ENCODE measurements at regions not wholly inside any gene's neighbourhood (a gene's known extent, or its start where the extent isn't known, plus 50 kb on each side); places are given as distances from the start of the nearest gene placed in this dataset.

DNA sequence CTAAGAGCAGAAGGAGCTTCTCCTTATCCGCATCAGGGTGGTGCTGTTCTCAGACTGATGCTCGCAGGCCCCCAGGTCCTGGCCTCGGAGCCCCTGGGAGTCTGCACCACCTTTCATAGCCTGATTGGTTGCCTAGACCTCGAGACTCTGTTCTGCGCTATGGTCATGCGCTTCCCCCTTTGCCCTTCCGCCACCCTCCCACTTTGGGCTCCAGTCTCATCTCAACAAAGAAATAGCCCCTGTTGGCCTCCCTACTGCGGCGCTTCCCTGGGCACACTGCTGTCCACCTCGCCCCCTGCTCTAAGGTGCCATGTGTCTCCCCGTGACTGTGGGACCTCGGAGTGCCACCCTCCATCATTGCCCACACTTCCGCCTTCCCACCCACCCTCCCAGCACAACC, 102.9 kb upstream of the TWIST2 start:
- H3K27me3 Mint-ChIP-seq (ENCODE audit: low read depth): no peaks in the 10 kb centered on the region
- no peaks in the 10 kb centered on the region for H3K36me3 Mint-ChIP-seq (ENCODE audit: low read depth)
- H3K4me3 Mint-ChIP-seq (ENCODE audit: low read depth): no peak overlapping the region
- intact Hi-C loops (cut with micrococcal nuclease): no loop called here
- DNase-seq (ENCODE audit: low spot score): no peak
- H3K9me3 Mint-ChIP-seq: no peaks in the 10 kb centered on the region
- no peak overlapping the region for H3K27ac Mint-ChIP-seq
- no peaks in the 10 kb centered on the region for H3K4me1 Mint-ChIP-seq (ENCODE audit: low read depth)

DNA sequence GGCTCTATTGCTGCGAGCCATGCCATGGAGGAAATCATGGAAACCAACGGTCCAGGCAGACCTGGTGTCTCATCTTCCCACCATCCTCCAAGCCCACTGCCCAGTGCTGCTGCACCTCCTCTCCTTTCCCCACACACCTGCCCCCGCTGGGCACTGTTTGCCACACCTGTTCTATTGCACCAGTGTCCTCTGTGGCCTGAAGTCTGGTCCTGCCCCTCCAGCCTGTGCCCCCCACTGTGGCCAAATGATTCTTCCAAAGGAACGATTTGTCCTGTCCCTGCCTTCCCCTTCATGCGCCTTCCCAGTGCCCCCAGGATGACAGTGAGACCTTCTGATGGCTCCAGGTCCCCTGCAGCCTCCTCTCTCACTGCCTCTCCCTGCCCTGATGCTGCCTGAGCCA, 101.9 kb upstream of the TWIST2 start:
- intact Hi-C loops (cut with micrococcal nuclease): no loop called here
- Mint-ChIP-seq H3K4me3 (ENCODE audit: low read depth) (no peak overlapping the region), H3K27me3 (ENCODE audit: low read depth) (no peaks in the 10 kb centered on the region), H3K9me3 (no peaks in the 10 kb centered on the region), H3K36me3 (ENCODE audit: low read depth) (no peaks in the 10 kb centered on the region), H3K4me1 (ENCODE audit: low read depth) (no peaks in the 10 kb centered on the region), H3K27ac (no peak overlapping the region)
- no peak for DNase-seq (ENCODE audit: low spot score)

DNA sequence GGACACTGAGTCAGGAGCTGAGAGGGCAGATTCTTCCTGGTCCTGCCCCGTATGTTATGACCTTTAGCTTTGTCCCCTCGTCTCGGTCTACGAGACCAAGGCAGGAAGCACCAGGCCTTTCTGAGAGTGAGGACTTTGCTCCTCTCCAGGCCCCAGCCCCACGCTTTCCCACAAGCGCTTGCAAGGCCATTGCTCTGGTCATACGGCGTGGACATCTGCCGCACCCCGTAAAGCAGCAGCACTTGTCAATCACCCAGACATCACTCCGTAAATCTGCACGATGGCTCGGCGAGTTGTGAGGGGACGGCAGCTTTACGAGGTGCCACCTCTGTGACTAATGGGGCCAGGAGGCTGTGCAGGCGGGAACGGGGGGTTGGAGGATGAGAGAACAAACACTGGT, 100.8 kb upstream of the TWIST2 start:
- Mint-ChIP-seq H3K27me3 (ENCODE audit: low read depth) (no peaks in the 10 kb centered on the region), H3K4me1 (ENCODE audit: low read depth) (no peaks in the 10 kb centered on the region), H3K9me3 (no peaks in the 10 kb centered on the region), H3K36me3 (ENCODE audit: low read depth) (no peaks in the 10 kb centered on the region), H3K4me3 (ENCODE audit: low read depth) (no peak overlapping the region), H3K27ac (no peak overlapping the region)
- no peak for DNase-seq (ENCODE audit: low spot score)
- intact Hi-C loops (cut with micrococcal nuclease): no loop called here

DNA sequence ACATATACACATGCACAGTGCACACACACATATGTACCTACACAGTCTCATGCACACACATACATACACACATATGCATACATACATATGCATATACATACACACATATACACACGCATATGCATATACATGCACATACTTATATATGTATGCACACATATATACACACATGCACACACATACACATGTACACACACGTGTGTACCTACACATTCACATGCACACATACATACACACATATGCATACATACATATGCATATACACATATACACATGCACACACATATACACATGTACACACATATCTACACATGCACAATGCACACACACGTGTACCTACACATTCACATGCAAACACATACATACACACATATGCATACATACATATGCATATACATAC, 100.3 kb upstream of the TWIST2 start:
- intact Hi-C loops (cut with micrococcal nuclease): no loop called here
- H3K4me1 Mint-ChIP-seq (ENCODE audit: low read depth): no peaks in the 10 kb centered on the region
- H3K36me3 Mint-ChIP-seq (ENCODE audit: low read depth): no peaks in the 10 kb centered on the region
- H3K27ac Mint-ChIP-seq: no peak overlapping the region
- H3K27me3 Mint-ChIP-seq (ENCODE audit: low read depth): no peaks in the 10 kb centered on the region
- DNase-seq (ENCODE audit: low spot score): no peak
- H3K9me3 Mint-ChIP-seq: no peaks in the 10 kb centered on the region
- H3K4me3 Mint-ChIP-seq (ENCODE audit: low read depth): no peak overlapping the region

DNA sequence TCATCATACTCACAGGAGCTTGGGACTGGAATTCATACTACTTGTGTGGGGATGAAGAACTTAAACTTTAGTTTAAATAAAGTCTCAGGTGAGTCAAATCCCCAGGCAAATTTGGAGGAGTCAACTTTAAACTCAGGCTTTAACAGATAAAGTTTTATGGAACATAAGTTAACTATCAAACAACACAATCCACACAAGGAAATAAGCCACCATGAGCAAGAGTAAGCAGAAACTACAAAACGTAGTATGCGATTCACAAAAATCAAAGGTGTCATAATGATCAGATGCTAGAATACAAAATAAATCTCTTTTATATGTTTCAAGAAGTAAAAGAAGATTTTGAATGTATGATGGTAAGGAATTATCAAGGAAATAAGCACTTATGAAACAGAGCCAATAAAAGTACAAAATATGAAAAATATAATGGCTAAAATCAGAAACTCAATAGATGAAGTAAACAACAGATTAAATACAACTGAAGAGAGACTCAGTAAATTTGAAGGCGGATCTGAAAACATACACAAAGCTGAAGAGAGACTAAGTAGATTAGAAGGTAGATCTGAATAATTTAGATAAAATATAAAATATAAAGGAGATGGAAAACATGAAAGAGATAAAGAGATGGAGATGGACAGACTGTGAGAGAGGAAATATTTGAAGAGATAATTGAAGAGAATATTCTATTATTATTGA, 97.5 kb upstream of the TWIST2 start:
- Mint-ChIP-seq H3K27ac (no peak overlapping the region), H3K27me3 (ENCODE audit: low read depth) (no peaks in the 10 kb centered on the region), H3K4me3 (ENCODE audit: low read depth) (no peak overlapping the region), H3K36me3 (ENCODE audit: low read depth) (no peaks in the 10 kb centered on the region), H3K9me3 (no peaks in the 10 kb centered on the region), H3K4me1 (ENCODE audit: low read depth) (no peaks in the 10 kb centered on the region)
- intact Hi-C loops (cut with micrococcal nuclease): no loop called here
- no peak for DNase-seq (ENCODE audit: low spot score)

DNA sequence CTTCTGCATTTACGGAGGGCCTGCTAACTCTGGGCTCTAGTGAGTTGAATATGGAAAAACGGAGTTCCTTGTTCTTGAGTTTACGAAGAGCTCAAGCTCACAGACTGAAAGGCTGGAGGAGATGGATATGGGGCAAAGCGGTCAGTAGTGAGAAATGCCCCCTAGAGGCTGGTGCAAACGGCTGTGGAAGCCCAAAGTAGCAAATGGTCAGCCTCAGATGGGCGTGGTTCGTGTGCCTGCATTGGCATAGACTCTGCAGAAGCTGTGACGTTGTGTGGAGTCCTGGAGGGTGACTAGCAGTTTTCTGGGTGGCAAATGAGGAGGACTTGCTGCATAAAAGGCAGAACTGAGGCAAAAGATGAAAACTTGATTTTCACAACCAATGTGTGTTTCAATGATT, 93.6 kb upstream of the TWIST2 start:
- intact Hi-C loops (cut with micrococcal nuclease): no loop called here
- no peak for DNase-seq (ENCODE audit: low spot score)
- Mint-ChIP-seq H3K9me3 (no peaks in the 10 kb centered on the region), H3K27me3 (ENCODE audit: low read depth) (no peaks in the 10 kb centered on the region), H3K36me3 (ENCODE audit: low read depth) (no peaks in the 10 kb centered on the region), H3K4me3 (ENCODE audit: low read depth) (no peak overlapping the region), H3K4me1 (ENCODE audit: low read depth) (no peaks in the 10 kb centered on the region), H3K27ac (no peak overlapping the region)

DNA sequence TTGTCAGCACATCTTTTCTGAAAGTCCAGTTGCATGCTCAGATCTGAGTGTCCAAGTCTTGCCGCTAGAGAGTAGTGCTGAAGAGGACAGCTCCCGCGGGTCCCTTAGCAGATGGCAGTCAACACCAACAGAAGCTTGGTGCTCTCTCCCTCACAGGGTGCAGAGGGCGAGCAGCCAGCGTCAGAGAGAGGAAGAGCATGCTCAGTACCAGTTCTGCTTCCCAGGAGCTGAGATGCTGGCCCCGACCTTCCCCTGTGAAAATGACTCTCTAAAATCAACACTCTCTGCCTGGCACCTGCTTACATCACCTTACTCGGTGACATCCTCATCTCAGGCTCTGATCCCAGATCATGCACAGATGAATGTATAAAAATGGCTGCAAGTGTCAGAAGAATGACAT, 86.0 kb upstream of the TWIST2 start:
- H3K27ac Mint-ChIP-seq: no peak overlapping the region
- no peak for DNase-seq (ENCODE audit: low spot score)
- no peaks in the 10 kb centered on the region for H3K9me3 Mint-ChIP-seq
- H3K36me3 Mint-ChIP-seq (ENCODE audit: low read depth): no peaks in the 10 kb centered on the region
- H3K4me3 Mint-ChIP-seq (ENCODE audit: low read depth): no peak overlapping the region
- H3K4me1 Mint-ChIP-seq (ENCODE audit: low read depth): no peaks in the 10 kb centered on the region
- intact Hi-C loops (cut with micrococcal nuclease): no loop called here
- peaks cover 3% of the 10 kb centered on the region for H3K27me3 Mint-ChIP-seq (ENCODE audit: low read depth)

DNA sequence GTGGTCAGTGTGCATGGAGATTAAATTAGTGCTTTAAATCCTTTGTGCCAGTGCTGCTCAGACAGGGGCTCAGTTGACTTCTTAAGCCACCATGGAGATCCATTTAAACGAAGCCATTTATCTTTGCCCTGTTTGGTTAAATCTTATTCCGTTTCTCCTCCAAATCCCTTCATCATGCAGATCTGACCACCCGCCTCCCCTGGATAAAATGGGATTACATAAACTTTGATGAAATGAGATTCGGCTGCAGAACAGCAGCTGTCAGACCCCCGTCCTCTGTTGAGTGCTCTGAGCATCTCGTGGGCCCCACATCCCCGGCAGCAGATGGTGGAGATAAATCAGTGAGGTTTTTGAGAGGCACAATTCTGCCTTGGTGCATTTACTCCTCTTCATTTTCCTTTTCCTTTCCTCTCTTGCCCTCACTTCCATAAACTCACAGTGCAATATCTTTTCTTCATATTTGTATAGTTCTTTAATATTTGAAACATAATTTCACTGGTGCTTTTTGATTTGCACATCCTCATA, 84.4 kb upstream of the TWIST2 start:
- Mint-ChIP-seq H3K4me1 (ENCODE audit: low read depth) (no peaks in the 10 kb centered on the region), H3K27me3 (ENCODE audit: low read depth) (peaks cover 3% of the 10 kb centered on the region), H3K9me3 (no peaks in the 10 kb centered on the region), H3K4me3 (ENCODE audit: low read depth) (no peak overlapping the region), H3K27ac (no peak overlapping the region), H3K36me3 (ENCODE audit: low read depth) (no peaks in the 10 kb centered on the region)
- intact Hi-C loops (cut with micrococcal nuclease): no loop called here
- no peak for DNase-seq (ENCODE audit: low spot score)

DNA sequence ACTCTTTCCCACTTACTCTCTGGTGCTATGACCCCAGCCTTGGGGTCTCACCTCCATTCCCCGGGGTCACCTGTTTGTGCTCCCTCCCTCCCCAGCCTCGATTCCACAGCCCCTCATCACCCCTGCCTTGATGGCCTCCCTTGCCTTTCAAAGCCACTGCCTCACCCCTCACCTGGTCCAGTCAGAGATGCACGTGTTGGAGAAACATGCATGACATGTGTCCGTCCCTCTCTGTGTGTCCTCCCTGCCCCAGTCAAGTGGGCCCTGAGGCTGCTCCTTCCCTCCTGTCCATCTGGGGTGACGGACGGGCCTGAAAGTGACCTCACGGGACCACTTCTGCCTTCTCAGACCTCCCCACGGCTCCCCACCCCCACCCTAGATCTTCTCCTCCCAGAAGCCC, 82.3 kb upstream of the TWIST2 start:
- Mint-ChIP-seq H3K9me3 (no peaks in the 10 kb centered on the region), H3K4me3 (ENCODE audit: low read depth) (no peak overlapping the region), H3K36me3 (ENCODE audit: low read depth) (no peaks in the 10 kb centered on the region), H3K27me3 (ENCODE audit: low read depth) (peaks cover 3% of the 10 kb centered on the region), H3K4me1 (ENCODE audit: low read depth) (no peaks in the 10 kb centered on the region), H3K27ac (no peak overlapping the region)
- intact Hi-C loops (cut with micrococcal nuclease): no loop called here
- DNase-seq (ENCODE audit: low spot score): no peak

DNA sequence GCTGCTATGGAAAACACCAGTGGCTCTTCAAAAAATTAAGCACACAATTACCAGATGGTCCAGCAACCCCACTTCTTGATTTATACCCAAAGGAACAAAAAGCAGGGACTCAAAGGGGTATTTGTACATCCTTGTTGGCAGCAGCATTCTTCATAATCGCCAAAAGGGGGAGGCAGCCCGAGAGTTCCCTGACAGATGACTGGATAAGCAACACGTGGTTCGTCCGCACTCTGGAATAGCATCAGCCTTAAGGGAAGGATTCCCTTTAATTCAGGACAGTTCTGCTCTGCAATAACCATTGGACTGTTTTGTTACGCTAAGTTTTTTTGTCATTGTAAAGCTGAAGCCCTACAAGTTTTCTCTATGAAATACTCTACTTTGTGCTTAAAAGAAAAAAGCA, 76.7 kb upstream of the TWIST2 start:
- Mint-ChIP-seq H3K9me3 (no peaks in the 10 kb centered on the region), H3K4me3 (ENCODE audit: low read depth) (no peak overlapping the region), H3K4me1 (ENCODE audit: low read depth) (no peaks in the 10 kb centered on the region), H3K27ac (no peak overlapping the region), H3K36me3 (ENCODE audit: low read depth) (no peaks in the 10 kb centered on the region), H3K27me3 (ENCODE audit: low read depth) (no peaks in the 10 kb centered on the region)
- DNase-seq (ENCODE audit: low spot score): no peak
- intact Hi-C loops (cut with micrococcal nuclease): no loop called here

DNA sequence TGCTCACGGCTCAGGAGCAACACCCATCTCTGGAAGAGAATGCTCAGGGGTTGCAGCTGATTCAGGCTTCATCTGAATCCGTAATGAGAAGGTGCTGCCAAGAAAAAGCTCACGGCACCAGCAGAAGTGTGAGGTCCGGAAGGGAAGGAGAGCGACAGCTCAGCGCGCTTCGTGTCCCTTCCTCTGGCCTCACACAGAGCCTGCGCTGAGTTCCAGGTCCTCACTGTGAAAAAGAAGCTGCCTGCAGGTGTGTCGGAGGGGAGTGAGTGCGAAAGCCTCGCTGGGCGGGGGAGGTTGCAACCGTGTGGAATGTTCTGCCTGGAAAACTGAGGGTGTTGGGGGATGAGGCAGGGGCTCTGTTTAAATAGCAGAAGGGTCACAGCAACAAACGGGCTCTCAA, 76.2 kb upstream of the TWIST2 start:
- intact Hi-C loops (cut with micrococcal nuclease): no loop called here
- no peaks in the 10 kb centered on the region for H3K4me1 Mint-ChIP-seq (ENCODE audit: low read depth)
- no peak for DNase-seq (ENCODE audit: low spot score)
- H3K9me3 Mint-ChIP-seq: no peaks in the 10 kb centered on the region
- no peak overlapping the region for H3K4me3 Mint-ChIP-seq (ENCODE audit: low read depth)
- H3K36me3 Mint-ChIP-seq (ENCODE audit: low read depth): no peaks in the 10 kb centered on the region
- H3K27ac Mint-ChIP-seq: no peak overlapping the region
- no peaks in the 10 kb centered on the region for H3K27me3 Mint-ChIP-seq (ENCODE audit: low read depth)

DNA sequence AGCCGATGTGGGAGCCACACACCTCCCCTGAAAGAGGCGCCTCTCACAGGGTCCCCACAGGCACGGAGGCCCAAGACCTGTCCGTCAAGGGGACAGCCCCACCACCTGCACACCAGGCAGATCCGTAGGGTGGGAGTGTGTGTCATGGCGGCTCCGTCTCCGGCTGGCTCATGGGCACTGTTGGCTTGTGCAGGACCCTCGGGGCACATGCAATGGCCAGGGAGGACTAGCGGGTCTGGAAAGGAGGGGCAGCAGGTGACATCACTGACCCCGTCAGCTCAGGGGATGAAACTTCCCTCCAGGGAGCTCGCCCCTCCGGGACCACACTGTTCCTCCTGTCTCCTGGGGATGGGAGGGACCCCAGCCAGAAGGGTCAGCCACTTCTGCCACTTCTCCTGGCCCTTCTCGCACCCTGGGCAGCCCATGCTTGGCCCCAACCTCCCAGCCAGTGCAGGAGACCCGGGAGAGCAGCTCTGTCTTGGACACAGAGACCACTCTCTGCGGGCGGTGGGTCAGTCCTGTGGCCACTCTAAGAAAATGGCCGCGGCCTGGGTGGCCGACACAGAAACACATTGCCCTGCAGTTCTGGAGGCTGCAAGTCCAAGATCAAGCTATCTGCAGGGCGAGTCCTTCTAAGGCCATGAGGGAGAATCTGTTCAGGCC, 75.1 kb upstream of the TWIST2 start:
- H3K27me3 Mint-ChIP-seq (ENCODE audit: low read depth): no peaks in the 10 kb centered on the region
- DNase-seq (ENCODE audit: low spot score): no peak
- intact Hi-C loops (cut with micrococcal nuclease): no loop called here
- no peaks in the 10 kb centered on the region for H3K4me1 Mint-ChIP-seq (ENCODE audit: low read depth)
- no peak overlapping the region for H3K4me3 Mint-ChIP-seq (ENCODE audit: low read depth)
- no peak overlapping the region for H3K27ac Mint-ChIP-seq
- H3K36me3 Mint-ChIP-seq (ENCODE audit: low read depth): no peaks in the 10 kb centered on the region
- no peaks in the 10 kb centered on the region for H3K9me3 Mint-ChIP-seq

DNA sequence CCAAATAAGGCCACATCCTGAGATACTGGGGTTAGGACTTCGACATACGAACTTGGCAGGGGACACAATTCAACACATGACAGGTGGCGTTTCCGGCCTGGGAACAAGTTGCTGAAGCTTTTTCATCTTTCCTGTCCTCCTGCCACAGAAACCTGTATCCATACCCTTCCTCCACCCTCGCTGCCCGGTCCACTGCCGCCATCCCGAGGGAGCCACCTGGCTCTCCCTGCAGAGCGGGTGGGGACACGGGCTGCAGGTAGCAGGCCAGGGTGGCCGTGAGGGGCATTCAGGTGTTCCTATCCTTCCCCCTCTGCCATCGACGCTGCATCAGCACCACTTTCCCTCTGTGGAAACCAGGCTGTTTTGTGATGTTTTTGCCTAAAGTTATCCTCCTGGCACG, 74.4 kb upstream of the TWIST2 start:
- Mint-ChIP-seq H3K4me1 (ENCODE audit: low read depth) (no peaks in the 10 kb centered on the region), H3K27ac (no peak overlapping the region), H3K4me3 (ENCODE audit: low read depth) (no peak overlapping the region), H3K27me3 (ENCODE audit: low read depth) (no peaks in the 10 kb centered on the region), H3K36me3 (ENCODE audit: low read depth) (no peaks in the 10 kb centered on the region), H3K9me3 (no peaks in the 10 kb centered on the region)
- intact Hi-C loops (cut with micrococcal nuclease): no loop called here
- no peak for DNase-seq (ENCODE audit: low spot score)

Measured in activated T-helper 2 cell treated with anti-CD3 and anti-CD28 coated beads, Interferon-gamma antibody, Interleukin-2, Interleukin-4, amounts not matched to agents 10 μg/mL and 5 μg/mL and 100 μg/mL, durations not matched to agents 14 hours and 24 hours and 36 hours (primary cell).